Dedifferentiated amniotic fluid mesenchymal stem cell (primary cell): ENCODE measurements at regions not wholly inside any gene's neighbourhood (a gene's known extent, or its start where the extent isn't known, plus 50 kb on each side); places are given as distances from the start of the nearest gene placed in this dataset.

Experiments
- DNase-seq: peaks from one replicate; pipeline ENCODE4 v3.0.0-alpha.2; 2016; ENCODE audit errors: extremely low spot score

DNA sequence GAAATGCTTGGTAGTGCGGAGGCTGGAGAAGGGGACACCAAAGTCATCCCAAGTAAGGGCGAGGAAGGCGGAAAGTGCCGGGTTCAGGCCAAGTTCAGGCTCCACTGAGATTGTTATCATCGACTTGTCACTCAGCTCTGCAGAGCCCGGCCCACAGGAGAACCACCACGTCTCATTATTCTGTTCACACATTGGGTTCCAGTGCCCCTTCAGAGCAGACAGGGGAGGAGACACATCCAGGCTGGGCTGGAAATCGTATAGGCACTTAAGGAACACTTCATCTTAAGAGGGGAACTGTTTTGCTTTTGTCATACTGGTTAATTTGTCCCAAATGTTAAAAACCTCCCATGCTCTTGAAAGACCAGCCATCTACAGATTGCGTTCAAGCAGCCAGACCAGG lies 118.3 kb upstream of the ADAMTS18 start:
- DNase-seq: no peak

- DNase-seq: no peak
Measured at GRCh38 chr16:77555126-77555525, 120.3 kb upstream of the ADAMTS18 start.

GRCh38 chr16:77555791-77556190 lies 121.0 kb upstream of the ADAMTS18 start:
- DNase-seq: no peak

GRCh38 chr16:77556201-77556873 lies 121.5 kb upstream of the ADAMTS18 start:
- no peak for DNase-seq

DNA sequence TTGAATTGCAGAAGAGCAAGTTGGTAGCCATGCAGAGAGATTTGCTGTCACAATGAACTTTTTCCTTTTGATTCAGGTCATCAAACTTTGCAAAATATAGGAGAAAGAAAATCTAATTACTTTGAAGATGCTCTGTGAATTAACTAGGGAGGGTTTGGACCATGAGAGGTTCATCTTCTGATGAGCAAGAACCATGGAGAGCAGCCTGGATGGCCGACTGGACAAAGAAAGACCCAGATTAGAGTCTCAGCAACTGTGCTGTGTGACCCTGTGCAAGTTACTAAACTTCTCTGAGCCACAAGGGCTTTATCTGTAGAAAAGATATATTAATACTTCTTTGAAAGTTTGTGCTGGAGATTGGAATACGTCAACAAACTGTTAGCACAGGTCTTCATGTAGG lies 122.6 kb upstream of the ADAMTS18 start:
- DNase-seq: no peak

GRCh38 chr16:77558786-77559185 lies 124.0 kb upstream of the ADAMTS18 start:
- DNase-seq: no peak

GRCh38 chr16:77562497-77562896 lies 127.7 kb upstream of the ADAMTS18 start:
- no peak for DNase-seq

DNA sequence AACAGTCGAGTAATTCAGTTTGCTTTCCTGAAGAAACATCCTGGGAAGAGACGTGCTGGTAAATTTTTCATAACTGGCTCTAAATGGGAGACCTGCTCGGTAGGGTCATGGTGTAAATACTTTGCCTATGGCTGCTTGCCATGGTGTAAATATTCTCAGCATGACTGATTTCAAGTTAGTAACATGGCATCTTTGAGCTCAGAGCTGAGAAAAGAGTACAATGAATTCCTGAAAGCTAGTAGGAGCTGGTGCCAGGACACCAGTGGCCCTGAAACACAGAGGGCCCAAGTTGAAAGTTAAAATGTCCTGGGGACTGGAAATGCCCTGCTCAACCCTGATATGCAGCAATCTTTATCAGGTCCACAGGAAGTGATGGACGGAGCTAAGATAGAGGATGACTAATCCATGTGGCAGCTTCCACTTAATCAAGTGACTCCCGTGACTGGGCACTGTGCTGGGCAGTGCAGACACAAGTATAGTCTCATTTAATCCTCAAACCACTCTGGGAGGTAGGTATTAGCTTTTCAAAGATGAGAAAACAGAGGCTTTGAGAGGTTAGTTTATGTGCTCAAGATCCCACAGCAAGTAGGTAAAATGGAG lies 130.1 kb upstream of the ADAMTS18 start:
- DNase-seq: no peak

GRCh38 chr16:77569406-77569805 lies 134.6 kb upstream of the ADAMTS18 start:
- DNase-seq: no peak

- DNase-seq: no peak
Measured at GRCh38 chr16:77570574-77570973, 135.7 kb upstream of the ADAMTS18 start.

- no peak for DNase-seq
Measured at GRCh38 chr16:77571115-77571862, 136.5 kb upstream of the ADAMTS18 start.

DNA sequence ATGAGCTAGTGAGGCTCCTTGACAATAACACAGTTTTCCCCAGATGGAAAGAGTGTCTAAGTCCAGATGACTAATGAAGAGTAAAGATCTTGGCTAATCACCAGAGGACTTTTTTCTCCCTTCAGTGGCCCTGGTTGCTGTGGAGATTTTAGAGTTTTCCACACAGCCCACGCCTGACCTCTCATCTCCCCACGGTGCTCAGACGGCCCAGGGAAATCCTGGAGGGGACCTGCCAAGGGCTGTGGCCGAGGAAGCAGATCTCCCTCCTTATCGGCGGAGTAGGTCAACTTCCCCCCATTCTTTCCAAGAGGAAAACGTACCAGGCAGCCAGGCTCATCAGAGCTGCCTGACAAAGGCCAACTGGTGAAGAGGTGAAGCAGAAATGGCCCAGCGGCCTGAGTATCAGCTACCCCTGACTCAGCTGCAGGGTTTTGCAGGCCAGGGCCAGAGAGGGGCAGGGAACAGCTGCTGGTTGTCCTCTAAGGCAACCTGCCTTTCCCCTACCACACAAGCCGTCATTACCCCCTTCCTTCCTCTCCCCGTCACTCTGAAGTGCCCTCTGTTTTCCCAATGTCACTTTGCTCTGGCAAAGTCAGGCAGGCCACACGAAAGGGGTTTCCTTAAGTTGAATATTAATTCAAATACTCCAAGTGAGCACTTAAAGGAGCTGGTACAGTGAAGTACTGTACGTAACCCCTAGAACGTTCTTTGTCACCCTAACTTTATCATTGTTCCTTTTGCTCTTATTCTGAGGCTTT lies 140.2 kb upstream of the ADAMTS18 start:
- no peak for DNase-seq

DNA sequence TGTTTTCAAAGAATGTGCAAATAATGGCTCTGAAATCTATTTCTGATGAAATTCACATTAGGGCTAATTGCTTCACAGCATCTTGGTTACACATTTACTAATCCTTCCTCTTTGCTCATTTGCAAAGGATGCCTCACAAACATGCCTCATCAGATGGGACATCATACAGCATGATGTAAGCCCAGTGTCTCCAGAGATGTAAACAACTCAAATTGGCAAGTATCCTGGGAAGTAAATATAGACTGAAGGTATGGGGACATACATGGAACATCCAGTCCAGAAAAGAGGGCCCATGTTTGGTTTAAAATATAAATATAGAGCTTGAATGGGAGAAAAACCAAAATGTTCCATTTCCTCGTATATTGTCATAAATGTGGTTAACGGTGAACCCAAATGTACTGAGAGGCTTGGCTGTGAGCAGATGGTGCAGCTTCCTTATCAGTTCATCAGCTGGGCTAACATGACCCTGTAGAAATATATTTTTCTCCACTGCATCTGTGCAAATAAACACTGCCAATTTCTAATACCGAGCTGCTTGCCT lies 142.9 kb upstream of the NUDT7 start:
- DNase-seq: no peak

- DNase-seq: no peak
Measured at GRCh38 chr16:77581706-77582105, 140.6 kb upstream of the NUDT7 start.

GRCh38 chr16:77584205-77584859 lies 138.0 kb upstream of the NUDT7 start:
- peak; percentile 58 for DNase-seq

- DNase-seq: no peak
Measured at GRCh38 chr16:77585379-77586251, 136.7 kb upstream of the NUDT7 start.

GRCh38 chr16:77588389-77588788 lies 133.9 kb upstream of the NUDT7 start:
- no peak for DNase-seq

DNA sequence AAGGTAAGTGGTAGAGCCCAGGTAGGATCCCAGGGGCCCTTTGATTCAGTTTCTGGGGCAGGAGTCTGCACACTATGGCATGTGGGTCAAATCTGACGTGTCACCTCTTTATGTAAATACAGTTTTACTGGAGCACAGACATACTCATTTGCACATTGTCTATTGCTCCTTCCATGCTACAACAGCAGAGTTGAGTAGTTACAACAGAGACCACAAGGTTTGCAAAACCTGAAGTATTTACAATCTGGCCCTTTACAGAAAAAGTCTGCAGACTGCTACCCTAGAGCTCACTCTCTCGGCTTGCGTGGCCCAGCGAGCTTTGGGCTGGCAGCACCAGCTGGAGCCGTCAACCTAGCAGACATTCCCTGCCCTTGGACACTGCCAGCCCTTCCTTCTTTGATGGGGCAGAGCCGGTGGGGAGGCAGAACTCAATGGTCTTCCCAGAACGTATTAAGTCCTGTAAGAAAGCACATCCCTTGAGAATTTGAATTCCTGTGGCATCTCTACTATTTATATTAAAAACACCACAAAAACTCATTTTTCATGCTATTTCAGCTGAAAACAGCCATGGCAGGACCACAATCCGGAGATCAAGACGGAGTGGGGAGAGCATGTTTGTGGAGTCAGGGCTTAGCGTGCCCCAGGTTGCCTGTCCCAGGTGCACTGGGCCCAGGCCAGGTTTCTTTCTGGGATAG lies 133.1 kb upstream of the NUDT7 start:
- DNase-seq: no peak

DNA sequence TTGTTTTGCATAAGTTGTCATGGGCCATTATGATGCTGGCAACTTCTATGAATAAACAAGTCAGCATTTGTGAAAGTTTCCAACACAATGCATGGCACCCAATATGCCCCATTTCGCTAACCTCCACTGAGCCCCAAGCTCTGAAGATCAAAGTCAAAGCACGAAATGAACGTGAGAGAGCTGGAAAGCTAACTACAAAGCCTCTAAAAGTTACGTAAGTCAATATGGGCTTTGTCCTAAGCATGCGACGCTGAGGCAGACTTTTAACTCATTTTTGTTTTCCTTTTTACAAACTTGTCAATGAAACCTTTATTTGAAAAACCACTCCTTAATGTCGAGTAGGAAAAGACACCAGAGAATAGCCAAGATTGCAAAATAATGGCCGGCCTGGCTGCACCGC lies 131.6 kb upstream of the NUDT7 start:
- no peak for DNase-seq

DNA sequence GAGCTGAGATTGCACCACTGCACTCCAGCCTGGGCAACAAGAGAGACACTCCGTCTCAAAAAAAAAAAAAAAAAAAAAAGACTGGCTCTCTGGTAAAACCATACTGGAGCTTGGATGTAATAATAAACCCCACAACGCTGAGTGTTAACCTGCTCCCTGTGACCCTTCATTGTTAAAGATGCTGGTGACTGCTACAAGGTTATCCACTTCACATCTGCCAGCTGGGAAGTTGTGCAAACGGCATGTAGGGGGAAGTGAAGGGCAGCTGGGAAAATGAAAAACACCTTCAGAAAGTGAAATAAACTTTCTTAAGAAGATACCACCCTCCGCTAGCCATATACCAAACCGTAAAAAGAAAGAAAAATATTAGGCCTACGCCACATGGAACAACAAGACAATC lies 131.0 kb upstream of the NUDT7 start:
- DNase-seq: no peak
